AG20443 (cell line): ENCODE measurements at regions not wholly inside any gene's neighbourhood (a gene's known extent, or its start where the extent isn't known, plus 50 kb on each side); places are given as distances from the start of the nearest gene placed in this dataset.
A peak's percentile ranks its signal among the peaks of the same experiment; 100 is the strongest.

Experiments
- DNase-seq: peaks from one replicate; pipeline ENCODE4 v3.0.0; 2012; ENCODE audit warnings: low spot score, mixed read lengths

GRCh38 chr7:91519241-91520158 lies 255.3 kb downstream of the FZD1 start:
- no peak for DNase-seq

- DNase-seq: no peak
These were observed 256.4 kb downstream of the FZD1 start for GRCh38 chr7:91520645-91521044.

GRCh38 chr7:91526404-91526803 lies 262.2 kb downstream of the FZD1 start:
- DNase-seq: no peak

DNA sequence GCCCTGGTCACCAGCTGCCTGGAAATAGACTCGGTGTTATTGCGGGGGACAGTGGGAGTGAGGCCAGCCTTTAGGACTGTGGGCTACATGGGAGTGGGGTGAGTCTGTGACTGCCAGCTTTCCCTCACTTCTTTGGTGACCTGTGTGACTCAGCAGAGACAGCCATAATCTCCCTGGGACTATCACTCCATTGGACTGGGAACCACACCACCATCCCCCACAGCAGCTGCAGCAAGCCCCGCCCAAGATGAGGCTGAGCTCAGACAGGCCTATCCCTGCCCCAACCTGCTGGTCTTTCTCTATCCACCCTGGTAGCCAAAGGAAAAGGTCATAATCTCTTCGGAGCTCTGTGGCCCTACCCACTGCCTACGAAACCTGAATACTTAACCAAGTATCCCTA lies 263.2 kb downstream of the FZD1 start:
- no peak for DNase-seq

GRCh38 chr7:91533996-91534395 lies 269.8 kb downstream of the FZD1 start:
- DNase-seq: no peak

GRCh38 chr7:91537260-91538152 lies 273.3 kb downstream of the FZD1 start:
- DNase-seq: no peak

DNA sequence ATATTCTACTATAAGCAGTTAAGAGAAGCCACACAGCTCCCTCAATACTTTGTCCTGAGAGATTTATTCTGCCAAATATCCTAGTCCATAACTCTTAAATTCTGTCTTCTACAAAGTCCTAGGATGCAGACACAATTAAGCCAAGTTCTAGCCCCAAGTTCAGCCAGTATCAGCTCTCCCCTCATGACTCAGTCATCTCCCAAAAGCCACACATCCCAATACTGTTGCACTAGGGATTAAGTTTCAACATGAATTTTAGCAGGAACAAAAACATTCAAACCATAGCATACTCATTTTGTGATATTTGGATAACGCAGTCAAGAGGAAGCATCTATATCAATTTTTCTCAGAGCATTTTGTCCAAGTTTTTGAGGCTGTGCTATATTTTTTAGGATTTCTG lies 277.4 kb downstream of the FZD1 start:
- DNase-seq: no peak

DNA sequence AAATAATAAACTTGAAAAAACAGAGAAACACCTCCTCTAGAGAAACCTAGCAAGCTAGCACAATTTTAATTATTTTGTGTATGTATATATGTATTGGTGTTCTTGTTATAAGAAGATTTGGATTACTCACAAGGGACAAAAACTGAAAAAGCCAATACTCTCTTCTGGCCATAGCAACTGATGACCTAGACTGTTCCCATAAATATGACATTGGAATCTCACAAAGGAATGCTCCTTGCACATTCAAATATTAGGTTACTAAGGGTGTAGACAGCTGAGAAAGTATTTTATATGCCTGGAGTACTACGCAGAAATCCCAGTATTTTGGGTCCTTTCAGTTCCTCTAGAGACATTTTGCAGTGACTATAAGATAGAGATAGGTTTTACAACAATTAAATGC lies 279.4 kb downstream of the FZD1 start:
- no peak for DNase-seq

DNA sequence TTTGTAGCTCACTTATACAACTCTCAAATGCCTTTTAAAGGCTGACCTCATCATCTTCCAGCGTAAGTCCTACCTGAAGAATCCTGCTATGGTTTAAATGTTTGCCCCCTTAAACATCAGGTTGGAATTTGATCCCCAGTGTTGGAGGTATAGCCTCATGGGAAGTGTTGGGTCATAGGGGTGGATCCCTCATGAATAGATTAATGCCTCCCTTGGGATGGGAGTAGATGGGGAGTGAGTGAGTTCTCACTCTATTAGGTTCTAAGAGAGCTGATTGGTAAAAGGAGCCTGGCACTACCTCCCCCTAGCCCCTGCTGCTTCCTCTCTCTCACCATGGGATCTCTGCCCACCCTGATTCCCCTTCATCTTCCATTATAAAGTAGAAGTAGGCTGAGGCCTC lies 285.6 kb downstream of the FZD1 start:
- DNase-seq: no peak

GRCh38 chr7:91550931-91551330 lies 286.7 kb downstream of the FZD1 start:
- DNase-seq: no peak

GRCh38 chr7:91551377-91552175 lies 287.3 kb downstream of the FZD1 start:
- DNase-seq: no peak

- no peak for DNase-seq
These were observed 289.2 kb downstream of the FZD1 start for GRCh38 chr7:91553410-91553895.

DNA sequence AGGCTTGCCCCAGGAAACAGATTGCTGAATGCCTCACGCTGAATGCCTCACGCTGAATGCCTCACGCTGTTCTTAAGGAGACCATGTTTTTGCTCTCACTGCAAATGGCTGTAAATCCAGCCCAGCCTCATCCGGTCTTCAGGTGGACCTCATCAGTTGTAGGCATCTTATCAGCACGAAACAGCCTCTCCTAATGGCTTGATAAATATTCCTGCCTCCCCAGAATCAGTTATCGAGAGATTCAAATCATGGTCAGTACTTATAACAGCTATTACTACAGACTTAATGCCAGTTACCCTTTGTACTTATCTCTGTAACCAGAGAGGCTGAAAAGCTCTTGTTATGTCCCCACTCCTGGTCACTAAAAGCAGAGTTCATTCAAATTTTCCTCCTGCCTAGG lies 290.6 kb downstream of the FZD1 start:
- no peak for DNase-seq

GRCh38 chr7:91556239-91556638 lies 292.0 kb downstream of the FZD1 start:
- DNase-seq: no peak

GRCh38 chr7:91556956-91557650 lies 292.9 kb downstream of the FZD1 start:
- no peak for DNase-seq

- DNase-seq: peak; percentile 83
These were observed 293.7 kb downstream of the FZD1 start for GRCh38 chr7:91557789-91558404.

DNA sequence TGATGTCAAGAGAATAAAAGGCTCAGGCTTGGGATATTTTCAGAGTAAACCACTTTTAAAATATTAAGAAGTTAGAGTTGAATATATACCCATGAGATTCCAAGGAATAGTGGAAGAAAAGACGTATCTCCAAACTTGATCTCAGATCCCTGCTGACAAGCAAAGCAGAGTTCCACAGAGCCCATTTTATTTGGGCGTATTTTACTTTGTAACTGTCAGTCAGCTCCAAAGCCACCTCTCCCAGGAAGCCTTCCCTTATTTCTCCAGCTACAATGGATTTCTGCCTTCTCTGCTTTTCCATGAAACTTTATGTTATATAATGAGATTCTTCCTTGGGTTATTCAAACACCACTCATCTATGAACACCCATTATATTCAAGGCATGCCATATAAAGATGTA lies 295.7 kb downstream of the FZD1 start:
- no peak for DNase-seq

GRCh38 chr7:91564101-91564500 lies 299.9 kb downstream of the FZD1 start:
- DNase-seq: no peak

DNA sequence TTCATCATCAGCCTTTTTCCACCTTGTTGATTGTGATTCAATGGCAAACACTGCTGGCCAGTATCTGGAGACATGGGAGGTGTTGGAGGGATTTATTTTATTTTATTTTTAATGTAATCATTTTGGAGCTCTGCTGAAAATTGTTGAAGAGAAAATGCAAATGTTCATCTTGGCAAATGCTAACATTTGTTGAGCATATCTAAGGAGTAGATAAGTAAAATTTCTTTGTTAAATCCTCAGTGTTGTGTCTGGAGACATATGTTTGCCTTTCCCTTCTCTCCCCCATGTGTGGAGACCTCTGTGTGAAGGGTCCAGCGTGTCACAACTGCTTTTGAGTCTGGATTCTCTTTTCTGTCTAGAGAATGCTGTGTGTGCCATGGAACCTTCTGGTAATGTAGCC lies 300.3 kb downstream of the FZD1 start:
- no peak for DNase-seq

- peak; percentile 64 for DNase-seq
These were observed 301.5 kb downstream of the FZD1 start for GRCh38 chr7:91565499-91566401.
